ENCODE measurements at regions not wholly inside any gene's neighbourhood (a gene's known extent, or its start where the extent isn't known, plus 50 kb on each side); places are given as distances from the start of the nearest gene placed in this dataset.
A peak's percentile ranks its signal among the peaks of the same experiment; 100 is the strongest.

DNA sequence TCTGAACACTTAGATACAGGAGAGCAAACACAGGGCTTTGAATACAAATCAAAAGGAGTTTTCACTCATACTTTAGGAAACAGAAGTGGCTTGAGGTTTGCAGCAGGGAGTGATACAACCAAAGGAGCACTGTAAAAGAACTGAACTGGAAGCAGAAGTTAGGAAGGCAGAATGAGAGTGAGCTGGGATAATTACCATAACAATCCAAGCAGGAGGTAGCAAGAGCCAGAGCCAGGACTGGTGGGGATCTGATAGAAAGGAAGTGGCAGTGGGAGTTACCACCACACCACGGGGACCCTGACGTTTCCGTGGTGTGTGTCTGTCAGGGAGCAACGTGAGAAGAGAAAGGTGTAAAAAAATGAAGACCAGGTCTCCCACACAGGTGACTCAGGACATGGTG is 81.3 kb upstream of the EPB41L3 start:
- H3K27me3 ChIP-seq (ENCODE audit: control insufficient read depth, insufficient read depth, low read length): peaks cover 48% of the 10 kb centered on the region
- H3K36me3 ChIP-seq (ENCODE audit: control insufficient read depth, insufficient read depth, low read length): no peaks in the 10 kb centered on the region
- peaks cover 21% of the 10 kb centered on the region for H3K4me1 ChIP-seq (ENCODE audit: control insufficient read depth, insufficient read depth, low read length)
- no peak overlapping the region for H3K9ac ChIP-seq (ENCODE audit: low read length)
- H3K4me3 ChIP-seq (ENCODE audit: low read depth, low read length): peak overlapping the region; percentile 20; the same call in 1 of the 2 replicates
- no peaks in the 10 kb centered on the region for H3K9me3 ChIP-seq (ENCODE audit: control insufficient read depth, insufficient read depth, low read depth, low read length)
- H3K27ac ChIP-seq (ENCODE audit: low read depth, low read length): no peak overlapping the region

DNA sequence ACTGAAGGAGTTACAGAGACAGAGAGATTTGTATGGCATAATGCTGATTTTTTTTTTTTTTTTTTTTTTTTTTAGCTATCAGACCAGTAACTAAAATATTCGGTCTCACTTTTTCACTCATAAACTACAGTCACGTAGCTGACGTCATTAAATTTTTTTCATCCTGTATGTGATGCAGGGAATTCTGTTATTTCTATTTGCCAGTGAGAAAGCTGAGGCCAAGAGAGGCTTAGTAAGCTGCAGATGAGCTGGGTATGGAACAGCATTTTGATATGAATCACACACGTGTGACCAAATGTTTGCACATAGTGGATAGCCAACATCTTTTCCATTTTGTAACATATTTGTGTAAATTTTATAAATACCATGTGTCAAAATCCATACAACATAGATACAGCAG is 79.1 kb upstream of the EPB41L3 start:
- peaks cover 26% of the 10 kb centered on the region for H3K27me3 ChIP-seq (ENCODE audit: control insufficient read depth, insufficient read depth, low read length)
- H3K4me3 ChIP-seq (ENCODE audit: low read depth, low read length): no peak overlapping the region
- H3K27ac ChIP-seq (ENCODE audit: low read depth, low read length): no peak overlapping the region
- H3K9ac ChIP-seq (ENCODE audit: low read length): no peak overlapping the region
- no peaks in the 10 kb centered on the region for H3K9me3 ChIP-seq (ENCODE audit: control insufficient read depth, insufficient read depth, low read depth, low read length)
- H3K36me3 ChIP-seq (ENCODE audit: control insufficient read depth, insufficient read depth, low read length): no peaks in the 10 kb centered on the region
- peaks cover 19% of the 10 kb centered on the region for H3K4me1 ChIP-seq (ENCODE audit: control insufficient read depth, insufficient read depth, low read length)

DNA sequence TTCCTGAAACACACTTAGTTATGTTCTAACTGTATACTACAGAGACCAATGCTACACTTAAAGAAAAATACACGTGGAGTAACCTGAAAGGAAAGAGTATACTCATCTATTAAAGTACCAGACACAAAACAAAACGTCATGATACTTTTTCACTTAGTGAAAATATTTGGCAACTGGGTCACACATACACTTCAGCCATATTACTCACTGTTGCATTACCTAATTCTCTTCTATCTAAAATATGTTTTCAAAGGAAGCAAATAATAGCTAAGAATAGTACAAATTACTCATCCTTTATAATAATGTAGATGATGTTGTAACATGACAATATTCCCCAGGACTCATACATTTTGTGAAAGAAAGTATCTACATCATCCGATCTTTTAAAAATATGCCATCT is 76.5 kb upstream of the EPB41L3 start:
- Histone ChIP-seq H3K27ac (ENCODE audit: low read depth, low read length) (no peak overlapping the region), H3K4me3 (ENCODE audit: low read depth, low read length) (no peak overlapping the region), H3K36me3 (ENCODE audit: control insufficient read depth, insufficient read depth, low read length) (no peaks in the 10 kb centered on the region), H3K9ac (ENCODE audit: low read length) (no peak overlapping the region), H3K27me3 (ENCODE audit: control insufficient read depth, insufficient read depth, low read length) (no peaks in the 10 kb centered on the region; the same call in 1 of the 2 replicates), H3K9me3 (ENCODE audit: control insufficient read depth, insufficient read depth, low read depth, low read length) (no peaks in the 10 kb centered on the region), H3K4me1 (ENCODE audit: control insufficient read depth, insufficient read depth, low read length) (peaks cover 13% of the 10 kb centered on the region)

DNA sequence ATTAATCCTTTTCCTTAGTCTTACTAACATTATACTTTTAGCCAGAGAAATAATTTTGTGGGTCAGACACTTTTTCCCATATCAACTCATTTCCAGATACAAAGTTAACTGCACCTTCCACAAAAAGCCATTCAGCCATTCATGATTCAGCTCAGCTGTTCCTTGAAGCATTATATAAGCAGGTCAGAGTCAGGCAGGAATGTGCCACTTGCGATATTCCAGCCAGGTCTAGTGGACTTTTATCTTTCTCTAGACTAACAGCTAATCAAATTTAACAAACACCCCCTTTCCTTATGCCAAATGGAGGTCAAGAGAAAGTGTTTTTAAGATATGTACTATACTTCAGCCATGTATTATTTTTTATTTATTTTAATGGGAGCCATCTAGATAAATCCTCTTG is 75.6 kb upstream of the EPB41L3 start:
- no peaks in the 10 kb centered on the region for H3K27me3 ChIP-seq (ENCODE audit: control insufficient read depth, insufficient read depth, low read length)
- H3K4me1 ChIP-seq (ENCODE audit: control insufficient read depth, insufficient read depth, low read length): peaks cover 3% of the 10 kb centered on the region; the same call in 1 of the 2 replicates
- no peak overlapping the region for H3K27ac ChIP-seq (ENCODE audit: low read depth, low read length)
- H3K36me3 ChIP-seq (ENCODE audit: control insufficient read depth, insufficient read depth, low read length): no peaks in the 10 kb centered on the region
- H3K9me3 ChIP-seq (ENCODE audit: control insufficient read depth, insufficient read depth, low read depth, low read length): no peaks in the 10 kb centered on the region
- no peak overlapping the region for H3K4me3 ChIP-seq (ENCODE audit: low read depth, low read length)
- H3K9ac ChIP-seq (ENCODE audit: low read length): no peak overlapping the region

DNA sequence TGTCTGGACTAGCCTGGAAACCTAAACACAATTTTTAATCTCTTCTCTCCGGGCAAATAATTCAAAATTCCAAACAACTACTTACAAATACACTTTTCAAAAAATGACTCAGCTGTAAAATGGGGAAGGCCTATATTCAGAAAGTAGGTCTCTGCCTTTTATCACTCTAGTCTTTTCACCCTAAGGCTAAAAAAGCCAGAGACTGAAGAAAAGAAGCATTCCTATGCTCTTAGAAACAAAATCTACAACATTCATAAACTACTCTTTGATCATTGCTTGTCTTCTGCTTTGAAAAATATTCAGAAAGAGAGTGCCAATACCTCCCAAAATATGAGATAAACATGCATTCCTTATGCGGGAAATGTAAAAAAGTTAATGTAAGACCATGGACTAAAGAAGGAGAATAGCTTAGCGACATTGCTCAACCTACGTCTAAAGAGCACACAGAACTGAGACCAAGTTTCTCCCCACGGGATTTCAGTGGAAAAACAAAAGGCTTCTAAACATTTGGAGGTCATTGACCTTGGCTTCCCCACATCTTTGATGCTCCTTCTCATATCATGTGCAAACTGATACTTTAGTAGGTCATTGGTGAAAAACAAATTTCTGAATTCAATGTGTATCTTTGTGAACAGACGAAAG is 74.4 kb upstream of the EPB41L3 start:
- Histone ChIP-seq H3K9me3 (ENCODE audit: control insufficient read depth, insufficient read depth, low read depth, low read length) (no peaks in the 10 kb centered on the region), H3K9ac (ENCODE audit: low read length) (no peak overlapping the region), H3K27ac (ENCODE audit: low read depth, low read length) (no peak overlapping the region), H3K4me3 (ENCODE audit: low read depth, low read length) (no peak overlapping the region), H3K4me1 (ENCODE audit: control insufficient read depth, insufficient read depth, low read length) (no peaks in the 10 kb centered on the region), H3K36me3 (ENCODE audit: control insufficient read depth, insufficient read depth, low read length) (no peaks in the 10 kb centered on the region), H3K27me3 (ENCODE audit: control insufficient read depth, insufficient read depth, low read length) (no peaks in the 10 kb centered on the region)

DNA sequence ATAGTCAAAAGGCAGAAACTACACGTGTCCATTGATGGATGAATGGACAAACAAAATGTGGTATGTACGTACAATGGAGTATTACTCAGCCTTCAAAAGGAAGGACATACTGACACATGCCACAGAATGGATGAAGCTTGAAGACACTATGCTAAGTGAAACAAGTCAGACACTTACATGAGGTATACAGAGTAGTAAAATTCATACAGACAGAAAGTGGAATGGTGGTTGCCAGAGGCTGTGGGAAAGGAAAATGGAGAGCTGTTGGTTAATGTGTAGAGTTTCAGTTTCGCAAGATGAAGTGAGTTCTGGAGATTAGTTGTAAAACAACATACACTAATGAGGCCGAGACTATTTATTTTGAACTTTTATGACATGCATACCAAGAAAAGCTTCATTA is 67.4 kb upstream of the EPB41L3 start:
- Histone ChIP-seq H3K9ac (ENCODE audit: low read length) (no peak overlapping the region), H3K27me3 (ENCODE audit: control insufficient read depth, insufficient read depth, low read length) (no peaks in the 10 kb centered on the region), H3K9me3 (ENCODE audit: control insufficient read depth, insufficient read depth, low read depth, low read length) (no peaks in the 10 kb centered on the region), H3K4me3 (ENCODE audit: low read depth, low read length) (no peak overlapping the region), H3K4me1 (ENCODE audit: control insufficient read depth, insufficient read depth, low read length) (no peaks in the 10 kb centered on the region), H3K36me3 (ENCODE audit: control insufficient read depth, insufficient read depth, low read length) (no peaks in the 10 kb centered on the region), H3K27ac (ENCODE audit: low read depth, low read length) (no peak overlapping the region)

DNA sequence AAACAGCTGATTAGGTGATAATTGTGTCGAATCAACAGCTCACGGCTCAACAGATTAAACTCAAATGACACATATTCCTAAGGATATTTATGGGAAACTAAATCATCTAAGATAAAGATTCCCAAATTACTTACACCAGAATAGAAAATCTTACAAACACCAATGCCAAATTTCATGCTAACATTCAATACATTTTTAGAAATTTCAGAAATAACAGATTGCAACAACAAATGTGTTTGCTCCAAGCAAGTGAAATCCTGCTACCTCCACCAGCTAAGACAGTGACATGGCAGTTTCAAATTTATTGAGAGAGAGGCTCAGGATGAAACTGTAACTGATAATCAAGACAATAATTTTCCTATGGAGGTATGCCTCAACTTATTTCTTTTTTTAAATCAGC is 65.0 kb upstream of the EPB41L3 start:
- Histone ChIP-seq H3K27me3 (ENCODE audit: control insufficient read depth, insufficient read depth, low read length) (no peaks in the 10 kb centered on the region), H3K4me1 (ENCODE audit: control insufficient read depth, insufficient read depth, low read length) (no peaks in the 10 kb centered on the region), H3K27ac (ENCODE audit: low read depth, low read length) (no peak overlapping the region), H3K9ac (ENCODE audit: low read length) (no peak overlapping the region), H3K36me3 (ENCODE audit: control insufficient read depth, insufficient read depth, low read length) (no peaks in the 10 kb centered on the region), H3K9me3 (ENCODE audit: control insufficient read depth, insufficient read depth, low read depth, low read length) (no peaks in the 10 kb centered on the region), H3K4me3 (ENCODE audit: low read depth, low read length) (no peak overlapping the region)

DNA sequence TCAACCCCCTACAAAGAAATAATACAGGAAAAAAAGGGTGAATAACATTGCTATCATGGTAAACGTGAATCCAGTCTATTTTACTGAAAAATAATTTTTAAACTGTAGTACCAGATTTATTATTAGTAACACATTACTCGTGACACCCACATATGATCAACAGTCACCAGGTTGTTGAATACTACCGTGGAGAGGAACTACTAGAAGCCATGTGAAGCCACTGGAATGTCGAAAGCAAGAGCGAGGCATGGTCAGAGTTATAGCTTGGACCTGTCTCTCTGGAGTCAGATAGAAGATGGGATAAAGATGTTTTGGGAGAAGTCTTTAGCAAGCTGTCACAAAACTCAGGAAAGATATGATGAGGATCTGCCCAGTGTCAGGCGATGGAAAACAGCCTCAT is 63.2 kb upstream of the EPB41L3 start:
- no peak overlapping the region for H3K4me3 ChIP-seq (ENCODE audit: low read depth, low read length)
- no peak overlapping the region for H3K27ac ChIP-seq (ENCODE audit: low read depth, low read length)
- no peaks in the 10 kb centered on the region for H3K9me3 ChIP-seq (ENCODE audit: control insufficient read depth, insufficient read depth, low read depth, low read length)
- H3K4me1 ChIP-seq (ENCODE audit: control insufficient read depth, insufficient read depth, low read length): no peaks in the 10 kb centered on the region
- H3K36me3 ChIP-seq (ENCODE audit: control insufficient read depth, insufficient read depth, low read length): no peaks in the 10 kb centered on the region
- H3K9ac ChIP-seq (ENCODE audit: low read length): no peak overlapping the region
- no peaks in the 10 kb centered on the region for H3K27me3 ChIP-seq (ENCODE audit: control insufficient read depth, insufficient read depth, low read length)

DNA sequence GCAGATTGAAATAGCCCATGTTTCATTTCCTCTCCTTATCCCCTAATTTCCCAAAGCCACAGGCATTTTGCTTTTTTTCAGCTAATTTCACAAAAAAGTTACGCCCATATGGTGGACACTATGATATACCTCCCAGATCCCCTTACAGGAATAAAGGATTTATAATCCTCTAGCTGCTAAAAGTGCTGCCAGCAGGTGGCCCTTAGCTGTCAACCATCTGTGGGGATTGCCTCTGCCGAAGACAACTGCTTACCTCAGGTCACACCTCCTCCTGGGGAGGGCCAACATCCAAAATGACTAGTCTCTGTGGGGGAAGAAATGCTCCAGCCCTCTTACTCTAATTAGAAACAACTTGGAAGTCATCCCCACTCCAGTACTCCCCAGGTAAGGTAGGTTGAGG is 61.0 kb upstream of the EPB41L3 start:
- Histone ChIP-seq H3K4me3 (ENCODE audit: low read depth, low read length) (no peak overlapping the region), H3K36me3 (ENCODE audit: control insufficient read depth, insufficient read depth, low read length) (no peaks in the 10 kb centered on the region), H3K27me3 (ENCODE audit: control insufficient read depth, insufficient read depth, low read length) (no peaks in the 10 kb centered on the region), H3K27ac (ENCODE audit: low read depth, low read length) (no peak overlapping the region), H3K9me3 (ENCODE audit: control insufficient read depth, insufficient read depth, low read depth, low read length) (no peaks in the 10 kb centered on the region), H3K9ac (ENCODE audit: low read length) (no peak overlapping the region), H3K4me1 (ENCODE audit: control insufficient read depth, insufficient read depth, low read length) (peaks cover 11% of the 10 kb centered on the region)

DNA sequence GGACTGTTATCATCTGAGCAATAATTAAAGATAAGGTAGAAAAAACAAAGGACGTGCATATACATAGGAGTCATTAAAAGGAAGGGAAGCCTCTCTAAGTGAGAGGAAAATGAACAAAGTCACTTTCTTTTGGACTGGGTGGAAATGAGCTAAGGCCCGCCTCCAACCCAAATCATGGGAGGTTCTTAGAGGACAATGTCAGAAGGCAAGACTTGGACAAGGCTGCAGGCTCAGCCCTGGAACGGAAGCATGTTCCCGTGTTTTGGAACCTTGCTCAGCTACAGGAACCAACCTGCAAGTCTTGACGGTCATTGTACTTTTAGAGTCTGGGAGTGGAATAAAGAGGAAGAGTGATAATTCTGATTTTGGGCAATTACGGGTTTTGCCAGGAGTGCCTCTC is 59.4 kb upstream of the EPB41L3 start:
- no peaks in the 10 kb centered on the region for H3K9me3 ChIP-seq (ENCODE audit: control insufficient read depth, insufficient read depth, low read depth, low read length)
- peaks cover 11% of the 10 kb centered on the region for H3K4me1 ChIP-seq (ENCODE audit: control insufficient read depth, insufficient read depth, low read length)
- no peak overlapping the region for H3K27ac ChIP-seq (ENCODE audit: low read depth, low read length)
- H3K36me3 ChIP-seq (ENCODE audit: control insufficient read depth, insufficient read depth, low read length): no peaks in the 10 kb centered on the region
- no peak overlapping the region for H3K9ac ChIP-seq (ENCODE audit: low read length)
- H3K27me3 ChIP-seq (ENCODE audit: control insufficient read depth, insufficient read depth, low read length): no peaks in the 10 kb centered on the region
- H3K4me3 ChIP-seq (ENCODE audit: low read depth, low read length): no peak overlapping the region

DNA sequence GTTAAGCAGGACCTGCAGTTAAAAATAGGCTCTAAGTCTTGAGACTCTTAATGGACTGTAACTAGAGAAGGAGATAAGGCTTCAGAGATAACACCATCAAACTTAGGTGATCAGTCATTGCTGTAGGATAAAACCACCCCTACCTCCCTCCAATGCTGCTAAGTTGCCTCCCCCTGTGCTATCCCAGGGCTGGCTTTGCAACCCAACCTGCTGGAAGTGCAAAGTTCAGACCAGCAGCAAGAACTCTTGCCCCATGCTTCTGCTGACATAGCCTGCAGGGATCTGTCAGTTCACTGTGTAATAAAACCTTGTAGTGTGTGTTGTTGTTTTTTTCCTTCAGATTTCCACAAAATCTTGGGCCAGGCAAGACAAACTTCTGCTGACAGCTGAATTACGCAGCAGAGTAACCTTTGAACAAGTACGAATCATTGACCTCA is 57.4 kb upstream of the EPB41L3 start:
- Histone ChIP-seq H3K9me3 (ENCODE audit: control insufficient read depth, insufficient read depth, low read depth, low read length) (no peaks in the 10 kb centered on the region), H3K27ac (ENCODE audit: low read depth, low read length) (no peak overlapping the region)

More for the DNA sequence above, 57.4 kb upstream of the EPB41L3 start:
- Histone ChIP-seq H3K36me3 (ENCODE audit: control insufficient read depth, insufficient read depth, low read length) (no peaks in the 10 kb centered on the region), H3K4me3 (ENCODE audit: low read depth, low read length) (no peak overlapping the region), H3K4me1 (ENCODE audit: control insufficient read depth, insufficient read depth, low read length) (peaks cover 11% of the 10 kb centered on the region), H3K27me3 (ENCODE audit: control insufficient read depth, insufficient read depth, low read length) (no peaks in the 10 kb centered on the region), H3K9ac (ENCODE audit: low read length) (no peak overlapping the region)
